ENCODE measurements at regions not wholly inside any gene's neighbourhood (a gene's known extent, or its start where the extent isn't known, plus 50 kb on each side); places are given as distances from the start of the nearest gene placed in this dataset.

GRCh38 chr2:2902547-2903281 is 474.9 kb downstream of the EIPR1 start:
- H3K27me3 ChIP-seq = no peaks in the 10 kb centered on the region
- H3K79me2 ChIP-seq = no peaks in the 10 kb centered on the region
- no peak overlapping the region for H3K27ac ChIP-seq
- no peak overlapping the region for H3K4me3 ChIP-seq
- 81% methylated on average over 8 of the region's 8 CpGs for WGBS (ENCODE audit: low lambda C conversion rate, missing lambda C conversion rate)
- H3K9me2 ChIP-seq (replicated peaks; ENCODE audit: insufficient read depth) = no peaks in the 10 kb centered on the region
- TF ChIP-seq EZH2 (IDR thresholded peaks at IDR 0.05; ENCODE audit: borderline replicate concordance) (no peak), CTCF (IDR thresholded peaks at IDR 0.05; ENCODE audit: poor library complexity) (no peak), EZH2phosphoT487 (IDR thresholded peaks at IDR 0.05; ENCODE audit: low read depth, severe bottlenecking, unreplicated experiment) (no peak)
- no peak for DNase-seq (ENCODE audit: low spot score)
- H3K4me1 ChIP-seq (ENCODE audit: insufficient read depth) = no peaks in the 10 kb centered on the region
- H3K4me2 ChIP-seq = no peak overlapping the region
- H2AFZ ChIP-seq = no peak overlapping the region
- H3K9me3 ChIP-seq (ENCODE audit: low read depth) = no peaks in the 10 kb centered on the region
- H4K20me1 ChIP-seq (ENCODE audit: insufficient read depth, poor library complexity, severe bottlenecking) = no peaks in the 10 kb centered on the region
- H3K36me3 ChIP-seq (replicated peaks; ENCODE audit: insufficient read depth, low read depth) = no peaks in the 10 kb centered on the region

DNA sequence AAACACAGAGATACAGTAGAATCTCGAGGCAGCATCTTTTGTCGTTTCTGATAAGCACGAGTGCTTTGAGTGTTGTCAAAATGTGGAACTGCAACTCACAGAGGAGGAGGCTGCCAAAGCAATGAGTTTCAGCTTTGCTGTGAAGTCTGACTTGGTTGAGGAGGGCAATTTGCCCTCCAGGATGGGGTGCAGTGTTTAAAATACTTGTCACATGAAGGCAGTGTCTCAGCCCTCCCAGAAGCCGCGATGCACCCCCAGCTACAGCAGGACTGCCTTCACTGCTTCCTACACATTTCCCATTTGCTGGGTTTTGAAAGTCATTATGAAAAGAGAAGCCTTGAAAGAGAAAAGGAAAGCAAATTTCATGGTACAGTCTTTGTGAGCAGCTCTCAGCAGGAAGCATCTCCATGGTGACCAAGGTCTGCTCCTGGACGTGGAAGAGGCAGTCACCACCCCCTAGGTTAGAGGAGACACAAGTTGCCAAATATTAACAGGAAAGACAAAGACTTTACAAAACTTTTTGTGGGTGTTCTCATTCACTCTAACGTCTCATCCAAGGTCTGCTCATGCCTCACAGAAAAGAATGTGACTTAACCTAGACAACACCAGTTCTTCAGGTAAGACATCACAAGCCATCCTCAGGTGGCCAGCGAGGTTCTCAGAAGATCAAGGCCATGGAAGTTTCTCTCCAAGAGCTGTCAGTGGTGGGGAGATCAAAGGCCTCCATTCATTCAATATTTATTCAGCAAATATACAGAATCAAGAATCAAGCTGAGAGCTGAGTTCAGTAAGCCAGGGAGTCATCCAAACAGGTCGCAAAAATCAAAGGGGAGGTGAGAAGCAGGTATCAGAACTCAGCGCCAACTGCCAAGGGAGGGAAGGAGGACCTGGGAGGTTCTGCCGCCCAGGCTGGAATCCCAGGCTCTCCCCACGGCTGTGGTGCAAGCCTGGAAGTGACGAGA is 476.0 kb downstream of the EIPR1 start:
- Histone ChIP-seq H3K4me1 (ENCODE audit: insufficient read depth) (no peaks in the 10 kb centered on the region), H3K36me3 (replicated peaks; ENCODE audit: insufficient read depth, low read depth) (no peaks in the 10 kb centered on the region), H3K4me2 (no peak overlapping the region), H3K27me3 (no peaks in the 10 kb centered on the region), H3K79me2 (no peaks in the 10 kb centered on the region), H2AFZ (no peak overlapping the region), H3K9me2 (replicated peaks; ENCODE audit: insufficient read depth) (no peaks in the 10 kb centered on the region), H3K4me3 (no peak overlapping the region), H3K27ac (no peak overlapping the region), H3K9me3 (ENCODE audit: low read depth) (no peaks in the 10 kb centered on the region), H4K20me1 (ENCODE audit: insufficient read depth, poor library complexity, severe bottlenecking) (no peaks in the 10 kb centered on the region)
- DNase-seq (ENCODE audit: low spot score) = no peak
- WGBS (ENCODE audit: low lambda C conversion rate, missing lambda C conversion rate) = 53% methylated on average over 13 of the region's 13 CpGs
- TF ChIP-seq EZH2phosphoT487 (IDR thresholded peaks at IDR 0.05; ENCODE audit: low read depth, severe bottlenecking, unreplicated experiment) (no peak), CTCF (IDR thresholded peaks at IDR 0.05; ENCODE audit: poor library complexity) (no peak), EZH2 (IDR thresholded peaks at IDR 0.05; ENCODE audit: borderline replicate concordance) (no peak)

GRCh38 chr2:2899826-2900225 is 477.8 kb downstream of the EIPR1 start:
- no peaks in the 10 kb centered on the region for H3K4me1 ChIP-seq (ENCODE audit: insufficient read depth)
- no peaks in the 10 kb centered on the region for H3K9me2 ChIP-seq (replicated peaks; ENCODE audit: insufficient read depth)
- H3K9me3 ChIP-seq (ENCODE audit: low read depth) = no peaks in the 10 kb centered on the region
- H3K27me3 ChIP-seq = no peaks in the 10 kb centered on the region
- H2AFZ ChIP-seq = no peak overlapping the region
- H3K79me2 ChIP-seq = no peaks in the 10 kb centered on the region
- 36% methylated on average over 4 of the region's 4 CpGs for WGBS (ENCODE audit: low lambda C conversion rate, missing lambda C conversion rate)
- no peak overlapping the region for H3K4me3 ChIP-seq
- H3K36me3 ChIP-seq (replicated peaks; ENCODE audit: insufficient read depth, low read depth) = no peaks in the 10 kb centered on the region
- no peaks in the 10 kb centered on the region for H4K20me1 ChIP-seq (ENCODE audit: insufficient read depth, poor library complexity, severe bottlenecking)
- no peak for DNase-seq (ENCODE audit: low spot score)
- no peak overlapping the region for H3K4me2 ChIP-seq
- no peak for TF ChIP-seq CTCF (IDR thresholded peaks at IDR 0.05; ENCODE audit: poor library complexity)
- TF ChIP-seq EZH2 (IDR thresholded peaks at IDR 0.05; ENCODE audit: borderline replicate concordance) = no peak
- no peak for TF ChIP-seq EZH2phosphoT487 (IDR thresholded peaks at IDR 0.05; ENCODE audit: low read depth, severe bottlenecking, unreplicated experiment)
- no peak overlapping the region for H3K27ac ChIP-seq
